Ishikawa (cell line): ENCODE measurements at regions not wholly inside any gene's neighbourhood (a gene's known extent, or its start where the extent isn't known, plus 50 kb on each side); places are given as distances from the start of the nearest gene placed in this dataset.

Source experiments
- CEBPB ChIP-seq: IDR thresholded peaks from 2 replicates; pipeline ENCODE4 v1.6.1; 2012
- CREB1 ChIP-seq: IDR thresholded peaks from 2 replicates; pipeline ENCODE4 v1.6.1; 2012; ENCODE audit warnings: low read depth
- EGR1 ChIP-seq: IDR thresholded peaks from 2 replicates; pipeline ENCODE4 v1.6.1; 2012
- EP300 ChIP-seq: IDR thresholded peaks from 2 replicates; pipeline ENCODE4 v1.6.1; 2012; ENCODE audit warnings: borderline replicate concordance
- FOXM1 ChIP-seq: IDR thresholded peaks from 2 replicates; pipeline ENCODE4 v1.6.1; 2012; ENCODE audit warnings: low read depth, borderline replicate concordance
- MAX ChIP-seq: IDR thresholded peaks from 2 replicates; pipeline ENCODE4 v1.6.1; 2012
- NFIC ChIP-seq: IDR thresholded peaks from 2 replicates; pipeline ENCODE4 v1.6.1; 2012
- RAD21 ChIP-seq: IDR thresholded peaks from 2 replicates; pipeline ENCODE4 v1.6.1; 2012; ENCODE audit warnings: low read depth
- REST ChIP-seq: IDR thresholded peaks from 2 replicates; pipeline ENCODE4 v1.6.1; 2012; ENCODE audit warnings: low read depth, mild to moderate bottlenecking
- TAF1 ChIP-seq: IDR thresholded peaks from 2 replicates; pipeline ENCODE4 v1.6.1; 2012; ENCODE audit warnings: low read depth, mild to moderate bottlenecking
- TCF12 ChIP-seq: IDR thresholded peaks from 2 replicates; pipeline ENCODE4 v1.6.1; 2012; ENCODE audit warnings: low read depth
- TEAD4 ChIP-seq: IDR thresholded peaks from 2 replicates; pipeline ENCODE4 v1.6.1; 2012
- USF1 ChIP-seq: IDR thresholded peaks from 2 replicates; pipeline ENCODE4 v1.6.1; 2012
- YY1 ChIP-seq: IDR thresholded peaks from 2 replicates; pipeline ENCODE4 v1.6.1; 2012; ENCODE audit warnings: low read depth
- ZBTB7A ChIP-seq: IDR thresholded peaks from 2 replicates; pipeline ENCODE4 v1.6.1; 2012; ENCODE audit warnings: low read depth

GRCh38 chr14:43535231-43535838, 971.7 kb downstream of the FSCB start:
- TF ChIP-seq YY1 (no peak), TEAD4 (no peak), FOXM1 (no peak), ZBTB7A (no peak), NFIC (no peak), REST (no peak)

- TF ChIP-seq RAD21 (no peak), CEBPB (no peak), MAX (no peak), YY1 (no peak), FOXM1 (no peak), EP300 (no peak), CREB1 (no peak), EGR1 (no peak), TEAD4 (no peak), REST (no peak), ZBTB7A (no peak), USF1 (no peak), TAF1 (no peak), NFIC (no peak), TCF12 (no peak)
Observed at GRCh38 chr14:43532825-43533416, 974.2 kb downstream of the FSCB start.

- TF ChIP-seq NFIC, result no peak
- no peak for TF ChIP-seq TAF1
- TF ChIP-seq CEBPB, result no peak
- no peak for TF ChIP-seq USF1
- no peak for TF ChIP-seq ZBTB7A
- TF ChIP-seq TCF12, result no peak
- TF ChIP-seq EP300, result no peak
- no peak for TF ChIP-seq YY1
- TF ChIP-seq EGR1, result no peak
- no peak for TF ChIP-seq CREB1
- TF ChIP-seq RAD21, result no peak
- TF ChIP-seq REST, result no peak
- no peak for TF ChIP-seq FOXM1
- TF ChIP-seq TEAD4, result no peak
- TF ChIP-seq MAX, result no peak
Observed at GRCh38 chr14:43528321-43528720, 978.8 kb downstream of the FSCB start.

- TF ChIP-seq ZBTB7A (no peak), REST (no peak), EP300 (no peak), FOXM1 (no peak), TEAD4 (no peak), TAF1 (no peak), CEBPB (no peak), MAX (no peak), TCF12 (no peak), USF1 (no peak)
Observed at GRCh38 chr14:43525658-43526057, 981.4 kb downstream of the FSCB start.
